K562 (cell line): ENCODE measurements at regions not wholly inside any gene's neighbourhood (a gene's known extent, or its start where the extent isn't known, plus 50 kb on each side); places are given as distances from the start of the nearest gene placed in this dataset.

Source experiments
- ADNP ChIP-seq: fragments of 200-800 bp; sonication (Bioruptor generic); IDR thresholded peaks from 2 replicates; pipeline ENCODE4 v1.6.1; 2016; ENCODE audit warnings: missing genetic modification characterization, missing compliant biosample characterization
- ATF7 ChIP-seq: fragments of 450-650 bp; IDR thresholded peaks from 2 replicates; pipeline ENCODE4 v1.7.1; 2014; ENCODE audit warnings: mild to moderate bottlenecking, moderate library complexity
- CTBP1 ChIP-seq: fragments of 450-650 bp; IDR thresholded peaks from 2 replicates; pipeline ENCODE4 v1.6.1; 2016; ENCODE audit warnings: borderline replicate concordance
- FUS ChIP-seq: fragments of 200-400 bp; formaldehyde crosslinking; optimal IDR thresholded peaks from 2 replicates; pipeline ENCODE3; 2017; ENCODE audit warnings: low read depth, low read length
- HNRNPK ChIP-seq: fragments of 200-400 bp; formaldehyde crosslinking; IDR thresholded peaks from one replicate; pipeline ENCODE4 v1.6.1; 2018; ENCODE audit warnings: mild to moderate bottlenecking, low read depth, low read length; ENCODE audit not compliant: poor library complexity, severe bottlenecking
- IRF2 ChIP-seq: sonication (generic); formaldehyde crosslinking; IDR thresholded peaks from 2 replicates; pipeline ENCODE4 v1.8.1; 2022; ENCODE audit warnings: mild to moderate bottlenecking, missing genetic modification reagents
- JUN ChIP-seq, 2 experiments: sonication (generic) in 1 of 2; formaldehyde crosslinking in 1 of 2; IDR thresholded peaks; 2 replicates each; pipeline versions ENCODE4 v1.6.1 to v1.8.0; 2012 to 2022; ENCODE audit warnings: borderline replicate concordance in 2 of 2, mild to moderate bottlenecking in 2 of 2, improper control_type of control experiment in 1 of 2, low read depth in 1 of 2, low read length in 1 of 2, missing genetic modification reagents in 1 of 2
- LCOR ChIP-seq: sonication (generic); formaldehyde crosslinking; IDR thresholded peaks from 2 replicates; pipeline ENCODE4 v1.8.0; 2022; ENCODE audit warnings: mild to moderate bottlenecking, missing genetic modification reagents
- NFYB ChIP-seq: IDR thresholded peaks from 2 replicates; pipeline ENCODE4 v1.6.1; 2011; ENCODE audit warnings: mild to moderate bottlenecking, moderate library complexity; ENCODE audit not compliant: insufficient read length; ENCODE audit errors: extremely low read depth
- SAFB ChIP-seq: fragments of 200-400 bp; formaldehyde crosslinking; IDR thresholded peaks from 2 replicates; pipeline ENCODE4 v1.6.1; 2017; ENCODE audit warnings: low read depth, low read length, borderline replicate concordance
- SMAD3 ChIP-seq: fragments of 450-650 bp; formaldehyde crosslinking; conservative IDR thresholded peaks from 2 replicates; pipeline ENCODE4 v1.4.0; 2020; ENCODE audit warnings: mild to moderate bottlenecking
- TOE1 ChIP-seq, 2 experiments: fragments of 450-650 bp in 1 of 2; sonication (generic) in 1 of 2; formaldehyde crosslinking in 1 of 2; IDR thresholded peaks; 2 replicates each; pipeline versions ENCODE4 v1.7.1 to v1.8.0; 2016 to 2022; ENCODE audit warnings: borderline replicate concordance in 2 of 2, mild to moderate bottlenecking in 2 of 2, antibody characterized with exemption in 1 of 2, inconsistent platforms in 1 of 2, low read depth in 1 of 2, missing genetic modification reagents in 1 of 2, moderate library complexity in 1 of 2
- ZNF146 ChIP-seq: IDR thresholded peaks from one replicate; pipeline ENCODE4 v1.6.1; 2018; ENCODE audit warnings: missing compliant biosample characterization; ENCODE audit not compliant: unreplicated experiment
- ZNF263 ChIP-seq: sonication (generic); formaldehyde crosslinking; IDR thresholded peaks from 2 replicates; pipeline ENCODE4 v1.8.0; 2022; ENCODE audit warnings: mild to moderate bottlenecking, missing genetic modification reagents, borderline replicate concordance
- ZNF695 ChIP-seq: fragments of 450-650 bp; formaldehyde crosslinking; IDR thresholded peaks from 2 replicates; pipeline ENCODE4 v1.4.0; 2020; ENCODE audit warnings: mild to moderate bottlenecking, moderate library complexity
- TF ChIP-seq, protein P1 (sequence below): sonication (generic); formaldehyde crosslinking; IDR thresholded peaks from 2 replicates; pipeline ENCODE4 v1.8.0; 2022; ENCODE audit warnings: mild to moderate bottlenecking, missing genetic modification reagents
- TF ChIP-seq, protein P2 (sequence below): IDR thresholded peaks from 2 replicates; pipeline ENCODE4 v1.6.1; 2012; ENCODE audit warnings: low read depth, low read length, improper control_type of control experiment, borderline replicate concordance
- TF ChIP-seq, protein P3 (sequence below): fragments of 450-650 bp; formaldehyde crosslinking; IDR thresholded peaks from 2 replicates; pipeline ENCODE4 v1.4.0; 2020; ENCODE audit warnings: mild to moderate bottlenecking, moderate library complexity
- TF ChIP-seq, protein P4 (sequence below), 3 experiments: IDR thresholded peaks in 2 of 3; conservative IDR thresholded peaks in 1 of 3; 2 replicates each; pipeline ENCODE4 v1.5.1; 2011 to 2012; ENCODE audit warnings: low read length in 3 of 3, mild to moderate bottlenecking in 3 of 3, control low read depth in 2 of 3, improper control_type of control experiment in 1 of 3, inconsistent platforms in 1 of 3, low read depth in 1 of 3, mixed read lengths in 1 of 3, moderate library complexity in 1 of 3; ENCODE audit not compliant: insufficient read depth in 2 of 3

DNA sequence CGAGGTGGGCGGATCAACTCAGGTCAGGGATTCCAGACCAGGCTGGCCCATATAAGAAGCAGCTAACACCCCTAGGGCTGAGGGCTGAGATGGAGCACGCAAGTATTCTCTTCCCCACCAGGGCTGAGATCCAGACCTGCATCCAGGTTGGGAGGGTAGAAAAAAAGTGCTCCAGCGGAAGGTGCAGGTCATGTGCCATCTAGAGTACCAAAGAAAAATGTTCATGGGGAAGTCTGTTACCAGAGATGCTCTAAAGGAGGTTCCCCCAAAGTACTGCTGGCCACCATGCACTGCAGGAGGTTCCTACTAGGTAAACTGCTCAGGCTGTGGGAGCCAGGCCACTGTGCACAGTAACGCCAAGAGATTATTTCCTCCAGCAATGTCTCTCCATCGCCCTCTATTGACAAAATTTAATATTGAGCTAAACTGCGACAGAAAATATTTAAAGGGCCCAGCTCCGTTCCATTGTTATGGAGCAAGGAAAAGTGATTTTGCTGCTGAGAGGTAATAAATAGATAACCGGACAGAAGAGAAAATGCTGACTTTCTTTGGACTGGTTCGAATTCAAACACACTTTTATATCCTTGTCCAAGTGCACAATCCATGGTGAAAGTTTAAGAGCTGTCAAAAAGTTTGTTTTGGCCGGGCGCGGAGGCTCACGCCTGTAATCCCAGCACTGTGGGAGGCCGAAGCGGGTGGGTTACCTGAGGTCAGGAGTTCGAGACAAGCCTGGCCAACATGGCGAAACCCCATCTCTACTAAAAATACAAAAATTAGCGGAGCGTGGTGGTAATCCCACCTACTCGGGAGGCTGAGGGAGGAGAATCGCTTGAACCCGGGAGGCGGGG is 159.9 kb downstream of the OR2B2 start (continued):
- TF ChIP-seq, protein P1, sequence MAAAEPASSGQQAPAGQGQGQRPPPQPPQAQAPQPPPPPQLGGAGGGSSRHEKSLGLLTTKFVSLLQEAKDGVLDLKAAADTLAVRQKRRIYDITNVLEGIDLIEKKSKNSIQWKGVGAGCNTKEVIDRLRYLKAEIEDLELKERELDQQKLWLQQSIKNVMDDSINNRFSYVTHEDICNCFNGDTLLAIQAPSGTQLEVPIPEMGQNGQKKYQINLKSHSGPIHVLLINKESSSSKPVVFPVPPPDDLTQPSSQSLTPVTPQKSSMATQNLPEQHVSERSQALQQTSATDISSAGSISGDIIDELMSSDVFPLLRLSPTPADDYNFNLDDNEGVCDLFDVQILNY (CRISPR knock-in tag): no peak
- TF ChIP-seq SMAD3: no peak
- TF ChIP-seq FUS: no peak
- no peak for TF ChIP-seq NFYB
- TF ChIP-seq, protein P2, sequence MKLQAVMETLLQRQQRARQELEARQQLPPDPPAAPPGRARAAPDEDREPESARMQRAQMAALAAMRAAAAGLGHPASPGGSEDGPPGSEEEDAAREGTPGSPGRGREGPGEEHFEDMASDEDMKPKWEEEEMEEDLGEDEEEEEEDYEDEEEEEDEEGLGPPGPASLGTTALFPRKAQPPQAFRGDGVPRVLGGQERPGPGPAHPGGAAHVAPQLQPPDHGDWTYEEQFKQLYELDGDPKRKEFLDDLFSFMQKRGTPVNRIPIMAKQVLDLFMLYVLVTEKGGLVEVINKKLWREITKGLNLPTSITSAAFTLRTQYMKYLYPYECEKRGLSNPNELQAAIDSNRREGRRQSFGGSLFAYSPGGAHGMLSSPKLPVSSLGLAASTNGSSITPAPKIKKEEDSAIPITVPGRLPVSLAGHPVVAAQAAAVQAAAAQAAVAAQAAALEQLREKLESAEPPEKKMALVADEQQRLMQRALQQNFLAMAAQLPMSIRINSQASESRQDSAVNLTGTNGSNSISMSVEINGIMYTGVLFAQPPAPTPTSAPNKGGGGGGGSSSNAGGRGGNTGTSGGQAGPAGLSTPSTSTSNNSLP: peak; percentile 96
- TF ChIP-seq ZNF146 (CRISPR knock-in tag): no peak
- TF ChIP-seq IRF2 (CRISPR knock-in tag): no peak
- peak; percentile 97 for TF ChIP-seq ADNP (tag)
- peak; percentile 53; the same call in 1 of the 2 replicates for TF ChIP-seq JUN (IDR thresholded peaks at IDR 0.05; ENCODE audit: borderline replicate concordance, low read depth, low read length)
- no peak for TF ChIP-seq JUN (CRISPR knock-in tag; IDR thresholded peaks at IDR 0.05; ENCODE audit: borderline replicate concordance)
- peak; percentile 56; the same call in 1 of the 2 replicates for TF ChIP-seq ZNF263 (CRISPR knock-in tag)
- TF ChIP-seq, protein P3, sequence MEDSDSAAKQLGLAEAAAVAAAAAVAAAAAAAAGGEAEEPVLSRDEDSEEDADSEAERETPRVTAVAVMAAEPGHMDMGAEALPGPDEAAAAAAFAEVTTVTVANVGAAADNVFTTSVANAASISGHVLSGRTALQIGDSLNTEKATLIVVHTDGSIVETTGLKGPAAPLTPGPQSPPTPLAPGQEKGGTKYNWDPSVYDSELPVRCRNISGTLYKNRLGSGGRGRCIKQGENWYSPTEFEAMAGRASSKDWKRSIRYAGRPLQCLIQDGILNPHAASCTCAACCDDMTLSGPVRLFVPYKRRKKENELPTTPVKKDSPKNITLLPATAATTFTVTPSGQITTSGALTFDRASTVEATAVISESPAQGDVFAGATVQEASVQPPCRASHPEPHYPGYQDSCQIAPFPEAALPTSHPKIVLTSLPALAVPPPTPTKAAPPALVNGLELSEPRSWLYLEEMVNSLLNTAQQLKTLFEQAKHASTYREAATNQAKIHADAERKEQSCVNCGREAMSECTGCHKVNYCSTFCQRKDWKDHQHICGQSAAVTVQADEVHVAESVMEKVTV (CRISPR knock-in tag): peak; percentile 73
- peak; percentile 55; the same call in 1 of the 2 replicates for TF ChIP-seq LCOR (CRISPR knock-in tag)
- TF ChIP-seq TOE1 (IDR thresholded peaks at IDR 0.05; ENCODE audit: borderline replicate concordance): peak; percentile 26
- no peak for TF ChIP-seq TOE1 (CRISPR knock-in tag; IDR thresholded peaks at IDR 0.05; ENCODE audit: borderline replicate concordance, low read depth)
- no peak for TF ChIP-seq ZNF695 (CRISPR knock-in tag)
- TF ChIP-seq, protein P4, sequence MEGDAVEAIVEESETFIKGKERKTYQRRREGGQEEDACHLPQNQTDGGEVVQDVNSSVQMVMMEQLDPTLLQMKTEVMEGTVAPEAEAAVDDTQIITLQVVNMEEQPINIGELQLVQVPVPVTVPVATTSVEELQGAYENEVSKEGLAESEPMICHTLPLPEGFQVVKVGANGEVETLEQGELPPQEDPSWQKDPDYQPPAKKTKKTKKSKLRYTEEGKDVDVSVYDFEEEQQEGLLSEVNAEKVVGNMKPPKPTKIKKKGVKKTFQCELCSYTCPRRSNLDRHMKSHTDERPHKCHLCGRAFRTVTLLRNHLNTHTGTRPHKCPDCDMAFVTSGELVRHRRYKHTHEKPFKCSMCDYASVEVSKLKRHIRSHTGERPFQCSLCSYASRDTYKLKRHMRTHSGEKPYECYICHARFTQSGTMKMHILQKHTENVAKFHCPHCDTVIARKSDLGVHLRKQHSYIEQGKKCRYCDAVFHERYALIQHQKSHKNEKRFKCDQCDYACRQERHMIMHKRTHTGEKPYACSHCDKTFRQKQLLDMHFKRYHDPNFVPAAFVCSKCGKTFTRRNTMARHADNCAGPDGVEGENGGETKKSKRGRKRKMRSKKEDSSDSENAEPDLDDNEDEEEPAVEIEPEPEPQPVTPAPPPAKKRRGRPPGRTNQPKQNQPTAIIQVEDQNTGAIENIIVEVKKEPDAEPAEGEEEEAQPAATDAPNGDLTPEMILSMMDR (IDR thresholded peaks at IDR 0.05 in 2 of 3, conservative IDR thresholded peaks at IDR 0.05 in 1 of 3; ENCODE audit: insufficient read depth in 2 of 3, low read depth in 1 of 3, low read length in 3 of 3): peak; percentile 76 to 98 (median 86)
- TF ChIP-seq SAFB: no peak
- peak; percentile 29; the same call in 1 of the 2 replicates for TF ChIP-seq CTBP1
- TF ChIP-seq HNRNPK: no peak
- peak; percentile 43; the same call in 1 of the 2 replicates for TF ChIP-seq ATF7
